ENCODE measurements at regions not wholly inside any gene's neighbourhood (a gene's known extent, or its start where the extent isn't known, plus 50 kb on each side); places are given as distances from the start of the nearest gene placed in this dataset.

GRCh38 chr9:87420884-87421283, 76.8 kb upstream of the DAPK1 start:
- TF ChIP-seq EZH2 (IDR thresholded peaks at IDR 0.05; ENCODE audit: low read length): no peak
- TF ChIP-seq CTCF (optimal IDR thresholded peaks at IDR 0.05 in 1 of 3, IDR thresholded peaks at IDR 0.05 in 1 of 3, conservative IDR thresholded peaks at IDR 0.05 in 1 of 3; ENCODE audit: extremely low read depth in 1 of 3, insufficient read depth in 2 of 3, low read length in 3 of 3): no peak

GRCh38 chr9:87421734-87422133, 75.9 kb upstream of the DAPK1 start:
- Histone ChIP-seq H3K79me2 (ENCODE audit: control insufficient read depth, insufficient read depth, low read length) (no peaks in the 10 kb centered on the region), H3K36me3 (ENCODE audit: control insufficient read depth in 2 of 2, extremely low read depth in 1 of 2, insufficient read depth in 2 of 2, low read length in 2 of 2) (no peaks in the 10 kb centered on the region), H3K27ac (ENCODE audit: control insufficient read depth, insufficient read depth, low read length) (no peak overlapping the region), H3K4me2 (ENCODE audit: control insufficient read depth, extremely low read depth, insufficient read depth, low read depth, low read length) (no peak overlapping the region), H3K4me3 (ENCODE audit: control insufficient read depth in 2 of 3, extremely low read depth in 1 of 3, insufficient read depth in 2 of 3, low read depth in 1 of 3, low read length in 3 of 3) (no peak overlapping the region), H3K9me3 (ENCODE audit: control insufficient read depth, low read depth, low read length) (no peaks in the 10 kb centered on the region), H4K20me1 (ENCODE audit: control insufficient read depth, extremely low read depth, insufficient read depth, low read length) (no peaks in the 10 kb centered on the region), H3K4me1 (ENCODE audit: control insufficient read depth, extremely low read depth, insufficient read depth, low read length) (no peaks in the 10 kb centered on the region), H3K27me3 (ENCODE audit: control insufficient read depth, extremely low read depth, insufficient read depth, low read length) (no peaks in the 10 kb centered on the region), H3K9me1 (ENCODE audit: control insufficient read depth, extremely low read depth, insufficient read depth, low read length) (no peaks in the 10 kb centered on the region), H3K9ac (ENCODE audit: control insufficient read depth, extremely low read depth, insufficient read depth, low read length) (no peak overlapping the region), H2AFZ (ENCODE audit: control insufficient read depth, low read length) (no peak overlapping the region)
- TF ChIP-seq EZH2 (IDR thresholded peaks at IDR 0.05; ENCODE audit: low read length) (no peak), CTCF (optimal IDR thresholded peaks at IDR 0.05 in 1 of 3, IDR thresholded peaks at IDR 0.05 in 1 of 3, conservative IDR thresholded peaks at IDR 0.05 in 1 of 3; ENCODE audit: extremely low read depth in 1 of 3, insufficient read depth in 2 of 3, low read length in 3 of 3) (no peak)
- dilution Hi-C loops (cut with MboI; ENCODE audit: extremely low pct_ligation_motif_present, low sequenced_read_pairs): no loop called here
- FAIRE-seq: no peak
- DNase-seq (ENCODE audit: low read depth, low spot score): no peak

More at GRCh38 chr9:87420884-87421283, 76.8 kb upstream of the DAPK1 start:
- Histone ChIP-seq H2AFZ (ENCODE audit: control insufficient read depth, low read length) (no peak overlapping the region), H3K4me3 (ENCODE audit: control insufficient read depth in 2 of 3, extremely low read depth in 1 of 3, insufficient read depth in 2 of 3, low read depth in 1 of 3, low read length in 3 of 3) (no peak overlapping the region), H3K79me2 (ENCODE audit: control insufficient read depth, insufficient read depth, low read length) (no peaks in the 10 kb centered on the region), H3K4me1 (ENCODE audit: control insufficient read depth, extremely low read depth, insufficient read depth, low read length) (no peaks in the 10 kb centered on the region), H3K9ac (ENCODE audit: control insufficient read depth, extremely low read depth, insufficient read depth, low read length) (no peak overlapping the region), H3K27me3 (ENCODE audit: control insufficient read depth, extremely low read depth, insufficient read depth, low read length) (no peaks in the 10 kb centered on the region), H3K4me2 (ENCODE audit: control insufficient read depth, extremely low read depth, insufficient read depth, low read depth, low read length) (no peak overlapping the region), H4K20me1 (ENCODE audit: control insufficient read depth, extremely low read depth, insufficient read depth, low read length) (no peaks in the 10 kb centered on the region), H3K9me1 (ENCODE audit: control insufficient read depth, extremely low read depth, insufficient read depth, low read length) (no peaks in the 10 kb centered on the region), H3K9me3 (ENCODE audit: control insufficient read depth, low read depth, low read length) (no peaks in the 10 kb centered on the region), H3K27ac (ENCODE audit: control insufficient read depth, insufficient read depth, low read length) (no peak overlapping the region), H3K36me3 (ENCODE audit: control insufficient read depth in 2 of 2, extremely low read depth in 1 of 2, insufficient read depth in 2 of 2, low read length in 2 of 2) (no peaks in the 10 kb centered on the region)
- FAIRE-seq: no peak
- no peak for DNase-seq (ENCODE audit: low read depth, low spot score)
- dilution Hi-C loops (cut with MboI; ENCODE audit: extremely low pct_ligation_motif_present, low sequenced_read_pairs): no loop called here
